Endometrium (tissue), 2 donors: ENCODE measurements at regions not wholly inside any gene's neighbourhood (a gene's known extent, or its start where the extent isn't known, plus 50 kb on each side); places are given as distances from the start of the nearest gene placed in this dataset.

Source experiments
- FAIRE-seq: peaks from 2 replicates; lab custom pipeline; 2012; peaks lifted over from hg19 to GRCh38; lab: Jason Lieb, UNC
- donor health status: control.
- donor health status: control.

- no peak for FAIRE-seq
Observed at GRCh38 chr21:39054066-39054465, 129.2 kb downstream of the PSMG1 start.

GRCh38 chr21:39053126-39053525, 130.1 kb downstream of the PSMG1 start:
- FAIRE-seq, result no peak

- FAIRE-seq, result no peak
Observed at GRCh38 chr21:39052718-39053117, 130.5 kb downstream of the PSMG1 start.

- FAIRE-seq, result no peak
Observed at GRCh38 chr21:39051588-39051949, 131.7 kb downstream of the PSMG1 start.

GRCh38 chr21:39050841-39051587, 132.2 kb downstream of the PSMG1 start:
- FAIRE-seq, result no peak

GRCh38 chr21:39048574-39048973, 134.7 kb downstream of the PSMG1 start:
- no peak for FAIRE-seq

GRCh38 chr21:39048064-39048463, 135.2 kb downstream of the PSMG1 start:
- no peak for FAIRE-seq

GRCh38 chr21:39047046-39047445, 136.2 kb downstream of the PSMG1 start:
- FAIRE-seq, result no peak

- FAIRE-seq, result no peak
Observed at GRCh38 chr21:39046236-39046916, 136.9 kb downstream of the PSMG1 start.

GRCh38 chr21:39041816-39042215, 141.4 kb downstream of the PSMG1 start:
- FAIRE-seq, result no peak

- FAIRE-seq, result no peak
Observed at GRCh38 chr21:39040494-39041110, 142.6 kb downstream of the PSMG1 start.

- FAIRE-seq, result no peak
Observed at GRCh38 chr21:39037807-39038405, 145.3 kb downstream of the PSMG1 start.

GRCh38 chr21:39036581-39036980, 146.7 kb downstream of the PSMG1 start:
- FAIRE-seq, result no peak

GRCh38 chr21:39034590-39035536, 148.4 kb downstream of the PSMG1 start:
- no peak for FAIRE-seq

GRCh38 chr21:39033878-39034589, 149.2 kb downstream of the PSMG1 start:
- no peak for FAIRE-seq

- no peak for FAIRE-seq
Observed at GRCh38 chr21:39029900-39030884, 153.1 kb downstream of the PSMG1 start.

- peak; percentile 59 for FAIRE-seq
Observed at GRCh38 chr21:39029086-39029755, 154.0 kb downstream of the PSMG1 start.

- no peak for FAIRE-seq
Observed at GRCh38 chr21:39025198-39025597, 158.1 kb downstream of the PSMG1 start.

GRCh38 chr21:39024538-39024937, 158.7 kb downstream of the PSMG1 start:
- no peak for FAIRE-seq
